Ishikawa (cell line): ENCODE measurements at regions not wholly inside any gene's neighbourhood (a gene's known extent, or its start where the extent isn't known, plus 50 kb on each side); places are given as distances from the start of the nearest gene placed in this dataset.

Experiments used
- CEBPB ChIP-seq: IDR thresholded peaks from 2 replicates; pipeline ENCODE4 v1.6.1; 2012
- CREB1 ChIP-seq: IDR thresholded peaks from 2 replicates; pipeline ENCODE4 v1.6.1; 2012; ENCODE audit warnings: low read depth
- EGR1 ChIP-seq: IDR thresholded peaks from 2 replicates; pipeline ENCODE4 v1.6.1; 2012
- EP300 ChIP-seq: IDR thresholded peaks from 2 replicates; pipeline ENCODE4 v1.6.1; 2012; ENCODE audit warnings: borderline replicate concordance
- FOXM1 ChIP-seq: IDR thresholded peaks from 2 replicates; pipeline ENCODE4 v1.6.1; 2012; ENCODE audit warnings: low read depth, borderline replicate concordance
- NFIC ChIP-seq: IDR thresholded peaks from 2 replicates; pipeline ENCODE4 v1.6.1; 2012
- RAD21 ChIP-seq: IDR thresholded peaks from 2 replicates; pipeline ENCODE4 v1.6.1; 2012; ENCODE audit warnings: low read depth
- TAF1 ChIP-seq: IDR thresholded peaks from 2 replicates; pipeline ENCODE4 v1.6.1; 2012; ENCODE audit warnings: low read depth, mild to moderate bottlenecking
- TCF12 ChIP-seq: IDR thresholded peaks from 2 replicates; pipeline ENCODE4 v1.6.1; 2012; ENCODE audit warnings: low read depth
- TEAD4 ChIP-seq: IDR thresholded peaks from 2 replicates; pipeline ENCODE4 v1.6.1; 2012
- USF1 ChIP-seq: IDR thresholded peaks from 2 replicates; pipeline ENCODE4 v1.6.1; 2012
- YY1 ChIP-seq: IDR thresholded peaks from 2 replicates; pipeline ENCODE4 v1.6.1; 2012; ENCODE audit warnings: low read depth
- ZBTB7A ChIP-seq: IDR thresholded peaks from 2 replicates; pipeline ENCODE4 v1.6.1; 2012; ENCODE audit warnings: low read depth
- TF ChIP-seq, protein P1 (sequence below): IDR thresholded peaks from 2 replicates; pipeline ENCODE4 v1.6.1; 2012
- TF ChIP-seq, protein P2 (sequence below): IDR thresholded peaks from 2 replicates; pipeline ENCODE4 v1.6.1; 2012; ENCODE audit warnings: low read depth, mild to moderate bottlenecking

DNA sequence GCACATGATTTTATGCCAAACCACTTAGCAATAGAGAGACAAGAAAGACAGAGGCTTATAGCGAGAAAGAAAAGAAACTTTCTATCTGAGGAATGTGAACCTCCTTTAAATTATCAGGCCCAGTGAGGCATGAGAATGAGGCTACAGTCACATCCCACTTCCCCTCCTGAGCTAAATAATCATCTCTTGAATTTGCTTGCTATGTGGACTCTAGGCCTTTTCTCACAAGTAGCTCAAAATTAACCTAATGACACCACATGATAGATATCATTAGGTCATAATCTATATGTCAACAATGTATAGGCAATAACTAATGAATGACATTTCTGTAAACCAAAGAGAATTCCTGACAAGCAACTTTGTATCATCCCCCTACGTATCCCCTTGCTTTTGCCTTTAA is 301.5 kb upstream of the MGAT5 start:
- no peak for TF ChIP-seq EP300
- no peak for TF ChIP-seq USF1
- TF ChIP-seq TEAD4, result no peak
- TF ChIP-seq RAD21, result no peak
- no peak for TF ChIP-seq CREB1
- TF ChIP-seq CEBPB, result no peak
- TF ChIP-seq TAF1, result no peak
- no peak for TF ChIP-seq FOXM1
- TF ChIP-seq YY1, result no peak
- TF ChIP-seq NFIC, result no peak

DNA sequence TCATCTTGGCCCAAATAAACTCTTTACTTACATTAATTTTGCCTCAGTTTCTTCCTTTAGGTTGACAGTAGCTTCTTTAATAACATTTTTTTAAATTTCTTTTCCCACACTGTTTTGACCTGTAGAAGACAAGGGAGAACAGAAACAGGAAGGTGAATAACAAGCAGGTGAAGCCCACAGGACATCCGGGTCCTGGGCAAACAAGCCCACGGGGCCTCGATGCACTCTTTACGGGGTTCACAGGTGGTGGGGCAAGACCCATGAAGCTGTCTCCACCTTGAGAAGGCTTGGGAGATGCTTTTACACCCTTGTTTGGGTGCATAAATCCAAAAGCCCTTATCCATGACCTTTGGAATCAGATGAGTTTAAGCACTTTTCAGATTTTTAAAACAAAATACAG is 301.0 kb upstream of the MGAT5 start:
- TF ChIP-seq FOXM1, result no peak
- TF ChIP-seq CEBPB, result no peak
- TF ChIP-seq, protein P1, sequence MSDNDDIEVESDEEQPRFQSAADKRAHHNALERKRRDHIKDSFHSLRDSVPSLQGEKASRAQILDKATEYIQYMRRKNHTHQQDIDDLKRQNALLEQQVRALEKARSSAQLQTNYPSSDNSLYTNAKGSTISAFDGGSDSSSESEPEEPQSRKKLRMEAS, result no peak
- no peak for TF ChIP-seq CREB1
- TF ChIP-seq, protein P2, sequence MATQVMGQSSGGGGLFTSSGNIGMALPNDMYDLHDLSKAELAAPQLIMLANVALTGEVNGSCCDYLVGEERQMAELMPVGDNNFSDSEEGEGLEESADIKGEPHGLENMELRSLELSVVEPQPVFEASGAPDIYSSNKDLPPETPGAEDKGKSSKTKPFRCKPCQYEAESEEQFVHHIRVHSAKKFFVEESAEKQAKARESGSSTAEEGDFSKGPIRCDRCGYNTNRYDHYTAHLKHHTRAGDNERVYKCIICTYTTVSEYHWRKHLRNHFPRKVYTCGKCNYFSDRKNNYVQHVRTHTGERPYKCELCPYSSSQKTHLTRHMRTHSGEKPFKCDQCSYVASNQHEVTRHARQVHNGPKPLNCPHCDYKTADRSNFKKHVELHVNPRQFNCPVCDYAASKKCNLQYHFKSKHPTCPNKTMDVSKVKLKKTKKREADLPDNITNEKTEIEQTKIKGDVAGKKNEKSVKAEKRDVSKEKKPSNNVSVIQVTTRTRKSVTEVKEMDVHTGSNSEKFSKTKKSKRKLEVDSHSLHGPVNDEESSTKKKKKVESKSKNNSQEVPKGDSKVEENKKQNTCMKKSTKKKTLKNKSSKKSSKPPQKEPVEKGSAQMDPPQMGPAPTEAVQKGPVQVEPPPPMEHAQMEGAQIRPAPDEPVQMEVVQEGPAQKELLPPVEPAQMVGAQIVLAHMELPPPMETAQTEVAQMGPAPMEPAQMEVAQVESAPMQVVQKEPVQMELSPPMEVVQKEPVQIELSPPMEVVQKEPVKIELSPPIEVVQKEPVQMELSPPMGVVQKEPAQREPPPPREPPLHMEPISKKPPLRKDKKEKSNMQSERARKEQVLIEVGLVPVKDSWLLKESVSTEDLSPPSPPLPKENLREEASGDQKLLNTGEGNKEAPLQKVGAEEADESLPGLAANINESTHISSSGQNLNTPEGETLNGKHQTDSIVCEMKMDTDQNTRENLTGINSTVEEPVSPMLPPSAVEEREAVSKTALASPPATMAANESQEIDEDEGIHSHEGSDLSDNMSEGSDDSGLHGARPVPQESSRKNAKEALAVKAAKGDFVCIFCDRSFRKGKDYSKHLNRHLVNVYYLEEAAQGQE, result no peak
- TF ChIP-seq TEAD4, result no peak
- no peak for TF ChIP-seq TCF12
- no peak for TF ChIP-seq USF1
- TF ChIP-seq TAF1, result no peak
- no peak for TF ChIP-seq NFIC
- no peak for TF ChIP-seq RAD21
- no peak for TF ChIP-seq YY1

DNA sequence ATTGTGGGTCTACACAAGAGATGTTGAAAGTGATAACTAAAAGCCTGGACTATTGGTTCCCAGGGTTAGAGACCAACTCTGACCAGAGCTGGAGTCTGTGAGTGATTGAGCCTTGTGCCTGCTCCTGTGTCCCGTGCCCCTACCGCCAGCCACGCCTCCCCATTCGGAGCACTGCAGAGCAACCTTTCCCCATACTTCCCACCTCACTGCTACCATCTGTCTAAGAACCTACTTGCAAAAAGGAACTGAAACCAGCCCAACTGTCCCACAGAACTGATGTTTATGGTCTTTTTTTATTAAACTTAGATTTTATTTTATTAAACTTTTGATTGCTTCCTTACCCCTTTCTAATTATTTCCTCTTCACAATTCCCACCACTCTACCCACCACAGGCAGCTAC is 300.3 kb upstream of the MGAT5 start:
- TF ChIP-seq, protein P2, result no peak
- TF ChIP-seq RAD21 (no peak), YY1 (no peak), FOXM1 (no peak), CREB1 (no peak), EGR1 (no peak), TAF1 (no peak), EP300 (no peak), ZBTB7A (no peak), TEAD4 (no peak), NFIC (no peak)

GRCh38 chr2:133954636-133955035 is 299.2 kb upstream of the MGAT5 start:
- no peak for TF ChIP-seq CREB1
- TF ChIP-seq, protein P2, result no peak
- TF ChIP-seq TEAD4, result no peak

GRCh38 chr2:133955169-133955568 is 298.7 kb upstream of the MGAT5 start:
- TF ChIP-seq, protein P2, result no peak
- no peak for TF ChIP-seq FOXM1
- no peak for TF ChIP-seq NFIC
- no peak for TF ChIP-seq YY1
- no peak for TF ChIP-seq CEBPB
- TF ChIP-seq USF1, result no peak
- TF ChIP-seq TEAD4, result no peak
- TF ChIP-seq RAD21, result no peak
- TF ChIP-seq TCF12, result no peak
- TF ChIP-seq ZBTB7A, result no peak
- TF ChIP-seq, protein P1, result no peak
- TF ChIP-seq EGR1, result no peak
- TF ChIP-seq CREB1, result no peak
- no peak for TF ChIP-seq EP300
- TF ChIP-seq TAF1, result no peak
